Nephron progenitor cell (in vitro differentiated cells): ENCODE measurements at regions not wholly inside any gene's neighbourhood (a gene's known extent, or its start where the extent isn't known, plus 50 kb on each side); places are given as distances from the start of the nearest gene placed in this dataset.
A peak's percentile ranks its signal among the peaks of the same experiment; 100 is the strongest.
"Not testable (repeated sequence)": the region's sequence is repeated elsewhere in the genome, so short reads cannot be mapped to it uniquely, and the experiment has no call there.

ENCODE experiments used
- DNase-seq: peaks from one replicate; pipeline ENCODE4 v3.0.0; 2021
- H3K27ac Mint-ChIP-seq: 2 replicates; pipeline ENCODE4 v1.8.0; 2021; ENCODE audit warnings: mild to moderate bottlenecking, moderate library complexity, mixed read lengths
- H3K27me3 Mint-ChIP-seq: 2 replicates; pipeline ENCODE4 v1.8.0; 2021; ENCODE audit warnings: mild to moderate bottlenecking, low read depth, mixed read lengths; ENCODE audit not compliant: poor library complexity
- H3K36me3 Mint-ChIP-seq: 2 replicates; pipeline ENCODE4 v1.8.0; 2021; ENCODE audit warnings: low read depth, mixed read lengths
- H3K4me1 Mint-ChIP-seq: 2 replicates; pipeline ENCODE4 v1.8.0; 2021; ENCODE audit warnings: mixed read lengths
- H3K4me3 Mint-ChIP-seq: 2 replicates; pipeline ENCODE4 v1.8.0; 2021; ENCODE audit warnings: mild to moderate bottlenecking, moderate library complexity, mixed read lengths
- H3K9me3 Mint-ChIP-seq: 2 replicates; pipeline ENCODE4 v1.8.0; 2021; ENCODE audit warnings: mild to moderate bottlenecking, moderate library complexity, mixed read lengths
- CTCF ChIP-seq: fragments of 200-600 bp; sonication (generic); IDR thresholded peaks from 2 replicates; pipeline ENCODE4 v1.5.0; 2021; ENCODE audit warnings: antibody characterized with exemption

GRCh38 chr3:75840160-75840559 is 54.8 kb upstream of the ZNF717 start:
- H3K4me3 Mint-ChIP-seq, H3K9me3 Mint-ChIP-seq, H3K4me1 Mint-ChIP-seq, H3K27me3 Mint-ChIP-seq, DNase-seq, H3K36me3 Mint-ChIP-seq, H3K27ac Mint-ChIP-seq: not testable (repeated sequence)

- not testable (repeated sequence) for H3K27ac Mint-ChIP-seq
Observed at GRCh38 chr3:75850301-75851008, 65.1 kb upstream of the ZNF717 start.

GRCh38 chr3:75863130-75863529 is 77.8 kb upstream of the ZNF717 start:
- no peaks in the 10 kb centered on the region for H3K4me1 Mint-ChIP-seq
- H3K27me3 Mint-ChIP-seq: no peaks in the 10 kb centered on the region
- DNase-seq: no peak
- H3K9me3 Mint-ChIP-seq: peaks cover 6% of the 10 kb centered on the region
- no peak overlapping the region for H3K4me3 Mint-ChIP-seq
- no peaks in the 10 kb centered on the region for H3K36me3 Mint-ChIP-seq
- H3K27ac Mint-ChIP-seq: no peak overlapping the region
- TF ChIP-seq CTCF: no peak

More at GRCh38 chr3:75850301-75851008, 65.1 kb upstream of the ZNF717 start:
- H3K27me3 Mint-ChIP-seq, H3K4me3 Mint-ChIP-seq, H3K36me3 Mint-ChIP-seq, H3K4me1 Mint-ChIP-seq: not testable (repeated sequence)
- H3K9me3 Mint-ChIP-seq: peaks cover 40% of the 10 kb centered on the region
- DNase-seq: peak; percentile 2

GRCh38 chr3:75863878-75864277 is 78.5 kb upstream of the ZNF717 start:
- Mint-ChIP-seq H3K36me3 (no peaks in the 10 kb centered on the region), H3K27me3 (no peaks in the 10 kb centered on the region), H3K9me3 (peaks cover 6% of the 10 kb centered on the region), H3K4me3 (no peak overlapping the region), H3K27ac (no peak overlapping the region), H3K4me1 (no peaks in the 10 kb centered on the region)
- DNase-seq: no peak
- no peak for TF ChIP-seq CTCF

- H3K27me3 Mint-ChIP-seq, H3K4me3 Mint-ChIP-seq, H3K27ac Mint-ChIP-seq, H3K9me3 Mint-ChIP-seq, DNase-seq, H3K4me1 Mint-ChIP-seq, H3K36me3 Mint-ChIP-seq: not testable (repeated sequence)
Observed at GRCh38 chr3:75883719-75884118, 98.4 kb upstream of the ZNF717 start.

GRCh38 chr3:75886971-75887526 is 101.7 kb upstream of the ZNF717 start:
- Mint-ChIP-seq H3K4me3 (no peak overlapping the region), H3K4me1 (no peaks in the 10 kb centered on the region), H3K9me3 (no peaks in the 10 kb centered on the region), H3K27ac (no peak overlapping the region), H3K27me3 (no peaks in the 10 kb centered on the region), H3K36me3 (no peaks in the 10 kb centered on the region)
- TF ChIP-seq CTCF: no peak
- no peak for DNase-seq

- no peaks in the 10 kb centered on the region for H3K27me3 Mint-ChIP-seq
- H3K4me1 Mint-ChIP-seq: no peaks in the 10 kb centered on the region
- no peak for TF ChIP-seq CTCF
- H3K27ac Mint-ChIP-seq: no peak overlapping the region
- H3K9me3 Mint-ChIP-seq: no peaks in the 10 kb centered on the region
- H3K4me3 Mint-ChIP-seq: no peak overlapping the region
- no peak for DNase-seq
- H3K36me3 Mint-ChIP-seq: no peaks in the 10 kb centered on the region
Observed at GRCh38 chr3:75894234-75894633, 108.9 kb upstream of the ZNF717 start.
